ENCODE measurements at regions not wholly inside any gene's neighbourhood (a gene's known extent, or its start where the extent isn't known, plus 50 kb on each side); places are given as distances from the start of the nearest gene placed in this dataset.

GRCh38 chr11:127362754-127363308 lies 362.3 kb upstream of the KIRREL3 start:
- Histone ChIP-seq H3K9ac (ENCODE audit: low read depth, low read length) (no peak overlapping the region), H3K79me1 (ENCODE audit: low read depth in 1 of 2, low read length in 2 of 2) (no peaks in the 10 kb centered on the region), H3K9me1 (ENCODE audit: insufficient read depth, low read length) (no peaks in the 10 kb centered on the region), H2BK120ac (ENCODE audit: low read depth, low read length) (no peak overlapping the region), H3K4me2 (ENCODE audit: low read depth, low read length) (no peak overlapping the region), H3K36me3 (ENCODE audit: control insufficient read depth, insufficient read depth, low read length) (no peaks in the 10 kb centered on the region), H3K4me3 (ENCODE audit: insufficient read depth, low read depth, low read length) (no peak overlapping the region), H4K8ac (ENCODE audit: low read depth in 2 of 2, low read length in 2 of 2) (no peak overlapping the region), H3K56ac (ENCODE audit: extremely low read depth, insufficient read depth, low read length) (no peak overlapping the region), H3K27me3 (ENCODE audit: control insufficient read depth, insufficient read depth, low read length) (no peaks in the 10 kb centered on the region), H2AK9ac (replicated peaks; ENCODE audit: low read depth, low read length, poor library complexity) (no peak overlapping the region), H3K23ac (ENCODE audit: low read depth, low read length) (no peak overlapping the region), H3K4me1 (ENCODE audit: control insufficient read depth, insufficient read depth, low read length) (no peaks in the 10 kb centered on the region), H4K20me1 (ENCODE audit: insufficient read depth, low read length) (no peaks in the 10 kb centered on the region), H2BK5ac (ENCODE audit: low read depth, low read length, poor library complexity, severe bottlenecking) (no peak overlapping the region), H3K27ac (ENCODE audit: insufficient read depth, low read length) (no peak overlapping the region), H3K14ac (replicated peaks; ENCODE audit: low read depth, low read length) (no peak overlapping the region), H2AFZ (replicated peaks; ENCODE audit: low read length, poor library complexity) (no peak overlapping the region), H4K5ac (ENCODE audit: low read depth, low read length) (no peak overlapping the region), H2AK5ac (ENCODE audit: low read depth, low read length) (no peak overlapping the region), H2BK20ac (ENCODE audit: low read depth, low read length) (no peak overlapping the region), H4K91ac (ENCODE audit: insufficient read depth, low read depth, low read length) (no peak overlapping the region), H2BK15ac (ENCODE audit: low read depth, low read length) (no peak overlapping the region), H3K18ac (ENCODE audit: low read depth, low read length) (no peak overlapping the region), H3K9me3 (ENCODE audit: control insufficient read depth, insufficient read depth, low read length) (no peaks in the 10 kb centered on the region; the same call in 1 of the 2 replicates), H3K4ac (ENCODE audit: low read depth, low read length) (no peak overlapping the region)
- intact Hi-C loops (cut with micrococcal nuclease) (no loop called here), in situ Hi-C loops (cut with MboI; ENCODE audit: low sequenced_read_pairs) (no loop called here), dilution Hi-C loops (cut with HindIII; ENCODE audit: low sequenced_read_pairs, unreplicated experiment) (no loop called here)
- TF ChIP-seq, protein P1, sequence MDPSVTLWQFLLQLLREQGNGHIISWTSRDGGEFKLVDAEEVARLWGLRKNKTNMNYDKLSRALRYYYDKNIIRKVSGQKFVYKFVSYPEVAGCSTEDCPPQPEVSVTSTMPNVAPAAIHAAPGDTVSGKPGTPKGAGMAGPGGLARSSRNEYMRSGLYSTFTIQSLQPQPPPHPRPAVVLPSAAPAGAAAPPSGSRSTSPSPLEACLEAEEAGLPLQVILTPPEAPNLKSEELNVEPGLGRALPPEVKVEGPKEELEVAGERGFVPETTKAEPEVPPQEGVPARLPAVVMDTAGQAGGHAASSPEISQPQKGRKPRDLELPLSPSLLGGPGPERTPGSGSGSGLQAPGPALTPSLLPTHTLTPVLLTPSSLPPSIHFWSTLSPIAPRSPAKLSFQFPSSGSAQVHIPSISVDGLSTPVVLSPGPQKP (IDR thresholded peaks at IDR 0.05; ENCODE audit: borderline replicate concordance, low read depth, low read length): no peak
- TF ChIP-seq BHLHE40 (IDR thresholded peaks at IDR 0.05; ENCODE audit: low read depth, low read length): no peak
- TF ChIP-seq NFE2L2 (IDR thresholded peaks at IDR 0.05; ENCODE audit: low read depth, low read length): no peak
- no peak for TF ChIP-seq RAD21 (IDR thresholded peaks at IDR 0.05; ENCODE audit: low read length)
- TF ChIP-seq RFX5 (IDR thresholded peaks at IDR 0.05; ENCODE audit: low read depth, low read length): no peak
- no peak for TF ChIP-seq CEBPB (IDR thresholded peaks at IDR 0.05; ENCODE audit: low read depth, low read length)
- no peak for TF ChIP-seq POLR2A (IDR thresholded peaks at IDR 0.05; ENCODE audit: low read depth, low read length)
- no peak for TF ChIP-seq MXI1 (IDR thresholded peaks at IDR 0.05; ENCODE audit: borderline replicate concordance, low read depth, low read length)
- no peak for TF ChIP-seq RCOR1 (IDR thresholded peaks at IDR 0.05; ENCODE audit: insufficient replicate concordance, low read length)
- TF ChIP-seq MAZ (IDR thresholded peaks at IDR 0.05; ENCODE audit: borderline replicate concordance, low read depth, low read length): no peak
- no peak for TF ChIP-seq CHD1 (IDR thresholded peaks at IDR 0.05; ENCODE audit: low read depth, low read length)
- TF ChIP-seq FOS (IDR thresholded peaks at IDR 0.05; ENCODE audit: low read depth, low read length): no peak
- TF ChIP-seq, protein P2, sequence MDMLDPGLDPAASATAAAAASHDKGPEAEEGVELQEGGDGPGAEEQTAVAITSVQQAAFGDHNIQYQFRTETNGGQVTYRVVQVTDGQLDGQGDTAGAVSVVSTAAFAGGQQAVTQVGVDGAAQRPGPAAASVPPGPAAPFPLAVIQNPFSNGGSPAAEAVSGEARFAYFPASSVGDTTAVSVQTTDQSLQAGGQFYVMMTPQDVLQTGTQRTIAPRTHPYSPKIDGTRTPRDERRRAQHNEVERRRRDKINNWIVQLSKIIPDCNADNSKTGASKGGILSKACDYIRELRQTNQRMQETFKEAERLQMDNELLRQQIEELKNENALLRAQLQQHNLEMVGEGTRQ (IDR thresholded peaks at IDR 0.05; ENCODE audit: low read depth, low read length): no peak
- no peak for TF ChIP-seq MAFK (IDR thresholded peaks at IDR 0.05; ENCODE audit: low read depth, low read length)
- TF ChIP-seq, protein P3, sequence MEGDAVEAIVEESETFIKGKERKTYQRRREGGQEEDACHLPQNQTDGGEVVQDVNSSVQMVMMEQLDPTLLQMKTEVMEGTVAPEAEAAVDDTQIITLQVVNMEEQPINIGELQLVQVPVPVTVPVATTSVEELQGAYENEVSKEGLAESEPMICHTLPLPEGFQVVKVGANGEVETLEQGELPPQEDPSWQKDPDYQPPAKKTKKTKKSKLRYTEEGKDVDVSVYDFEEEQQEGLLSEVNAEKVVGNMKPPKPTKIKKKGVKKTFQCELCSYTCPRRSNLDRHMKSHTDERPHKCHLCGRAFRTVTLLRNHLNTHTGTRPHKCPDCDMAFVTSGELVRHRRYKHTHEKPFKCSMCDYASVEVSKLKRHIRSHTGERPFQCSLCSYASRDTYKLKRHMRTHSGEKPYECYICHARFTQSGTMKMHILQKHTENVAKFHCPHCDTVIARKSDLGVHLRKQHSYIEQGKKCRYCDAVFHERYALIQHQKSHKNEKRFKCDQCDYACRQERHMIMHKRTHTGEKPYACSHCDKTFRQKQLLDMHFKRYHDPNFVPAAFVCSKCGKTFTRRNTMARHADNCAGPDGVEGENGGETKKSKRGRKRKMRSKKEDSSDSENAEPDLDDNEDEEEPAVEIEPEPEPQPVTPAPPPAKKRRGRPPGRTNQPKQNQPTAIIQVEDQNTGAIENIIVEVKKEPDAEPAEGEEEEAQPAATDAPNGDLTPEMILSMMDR (conservative IDR thresholded peaks at IDR 0.05; ENCODE audit: low read depth, low read length): no peak
- POLR2A ChIA-PET (ENCODE audit: unreplicated experiment): no interaction called here
- CTCF ChIA-PET: no interaction called here
- 88% methylated on average over 5 of the region's 14 CpGs; no CpG with 5 or more reads in 1 of the 2 experiments for WGBS, 2 experiments (ENCODE audit: extremely low coverage in 2 of 2, insufficient read length in 1 of 2)
- DNase-seq (no peak), ATAC-seq (ENCODE audit: low read depth) (no peak)
- BruUV-seq (replicated peaks): no TSS peak
